GM12892 (cell line): ENCODE measurements at regions not wholly inside any gene's neighbourhood (a gene's known extent, or its start where the extent isn't known, plus 50 kb on each side); places are given as distances from the start of the nearest gene placed in this dataset.

Source experiments
- POLR2A ChIP-seq: IDR thresholded peaks from 2 replicates; pipeline ENCODE4 v1.6.1; 2011; ENCODE audit warnings: low read depth, low read length, control low read depth
- POLR2AphosphoS5 ChIP-seq: IDR thresholded peaks from 2 replicates; pipeline ENCODE4 v1.6.1; 2011; ENCODE audit warnings: low read depth, low read length, control low read depth

- no peak for TF ChIP-seq POLR2AphosphoS5
- no peak for TF ChIP-seq POLR2A
These were observed 229.8 kb downstream of the KLF5 start for GRCh38 chr13:73288596-73288995.
